NCI-H345 treated with DMSO at 0.1 percent for 48 hours (cell line): ENCODE measurements at regions not wholly inside any gene's neighbourhood (a gene's known extent, or its start where the extent isn't known, plus 50 kb on each side); places are given as distances from the start of the nearest gene placed in this dataset.
"Not testable (repeated sequence)": the region's sequence is repeated elsewhere in the genome, so short reads cannot be mapped to it uniquely, and the experiment has no call there.

Experiments used
- DNase-seq: peaks from one replicate; lab custom pipeline; 2025; ENCODE audit not compliant: unreplicated experiment; lab: John Stamatoyannopoulos, UW

DNA sequence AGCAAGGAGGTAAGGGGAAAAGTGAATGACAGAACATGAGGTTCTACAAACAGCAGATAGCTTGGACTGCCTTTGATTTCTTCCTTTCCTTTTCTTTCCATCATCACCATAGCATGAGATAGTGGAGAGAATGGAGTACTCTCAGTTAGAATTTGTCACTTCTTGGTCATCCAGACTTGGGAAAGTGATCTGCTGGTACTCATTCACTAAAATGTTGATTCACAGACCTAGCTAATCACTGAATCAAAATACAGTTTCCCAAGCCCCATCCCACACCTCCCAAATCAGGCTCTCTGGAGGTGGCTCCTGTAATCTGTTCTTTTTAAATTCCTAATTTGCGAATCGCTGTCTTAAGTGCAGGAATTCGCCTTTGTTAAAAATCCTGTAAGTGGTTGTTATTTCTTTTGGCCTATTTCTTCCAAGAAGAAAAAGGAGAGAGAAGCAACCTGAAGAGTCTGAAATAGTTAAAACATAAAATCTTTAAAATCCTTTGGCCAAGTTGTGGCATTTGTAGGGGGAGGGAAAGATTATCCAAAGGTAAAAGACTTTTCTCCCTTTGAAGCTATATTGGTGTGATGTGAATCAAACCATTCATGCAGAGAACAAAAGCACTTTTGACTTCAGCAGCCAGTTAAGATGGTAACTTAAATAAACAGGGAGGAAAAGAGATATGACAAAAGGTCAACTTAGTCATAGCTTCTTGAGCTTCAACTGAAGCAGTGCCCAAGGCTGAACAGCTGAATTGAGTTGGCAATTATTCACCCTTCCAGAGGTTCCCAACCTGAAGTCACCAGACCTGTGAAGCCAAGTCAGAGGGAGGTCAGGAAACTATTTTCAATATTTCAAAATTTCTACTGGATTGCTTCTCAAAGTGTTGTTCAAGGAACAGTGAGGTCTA is 255.1 kb upstream of the KRR1 start:
- no peak for DNase-seq

DNA sequence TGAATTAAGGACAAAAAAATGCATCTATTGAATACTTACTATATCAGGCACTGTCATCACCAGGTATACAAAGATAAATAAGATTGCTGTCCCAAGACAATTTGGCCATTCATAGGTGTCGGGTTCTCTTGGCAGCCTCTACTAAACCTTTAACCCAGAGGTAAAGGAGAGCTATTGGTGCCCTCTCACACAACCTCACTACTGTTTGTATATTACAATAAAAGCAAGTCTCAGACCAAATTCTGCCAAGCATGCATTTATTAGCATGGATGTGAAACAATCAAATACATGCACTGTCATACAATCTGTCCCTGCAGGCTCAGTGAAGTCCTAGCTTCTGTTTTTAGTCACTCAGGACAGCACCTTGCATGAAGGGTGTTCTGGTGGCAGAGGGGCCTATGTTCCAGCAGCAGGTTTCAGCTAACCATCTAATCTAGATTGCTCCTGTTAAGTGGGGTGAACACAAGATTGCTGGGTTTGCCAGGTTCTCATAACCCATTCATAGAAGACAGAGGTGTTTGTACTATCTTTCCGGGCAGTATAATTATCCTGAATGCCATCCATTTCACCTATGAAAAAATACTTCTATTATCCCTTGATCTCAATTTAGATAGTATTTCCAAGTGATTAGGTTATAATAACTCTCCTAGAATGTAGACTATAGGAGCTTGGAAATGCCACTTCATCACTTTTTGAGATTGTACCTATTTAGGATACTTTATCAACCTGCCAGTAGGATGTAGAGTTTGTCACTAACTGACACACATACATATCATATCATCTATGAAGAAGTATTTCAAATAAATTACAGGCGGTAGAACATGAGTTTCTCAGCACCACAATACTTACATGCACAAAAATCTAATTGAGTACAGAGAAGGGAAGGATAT is 254.0 kb upstream of the KRR1 start:
- no peak for DNase-seq

DNA sequence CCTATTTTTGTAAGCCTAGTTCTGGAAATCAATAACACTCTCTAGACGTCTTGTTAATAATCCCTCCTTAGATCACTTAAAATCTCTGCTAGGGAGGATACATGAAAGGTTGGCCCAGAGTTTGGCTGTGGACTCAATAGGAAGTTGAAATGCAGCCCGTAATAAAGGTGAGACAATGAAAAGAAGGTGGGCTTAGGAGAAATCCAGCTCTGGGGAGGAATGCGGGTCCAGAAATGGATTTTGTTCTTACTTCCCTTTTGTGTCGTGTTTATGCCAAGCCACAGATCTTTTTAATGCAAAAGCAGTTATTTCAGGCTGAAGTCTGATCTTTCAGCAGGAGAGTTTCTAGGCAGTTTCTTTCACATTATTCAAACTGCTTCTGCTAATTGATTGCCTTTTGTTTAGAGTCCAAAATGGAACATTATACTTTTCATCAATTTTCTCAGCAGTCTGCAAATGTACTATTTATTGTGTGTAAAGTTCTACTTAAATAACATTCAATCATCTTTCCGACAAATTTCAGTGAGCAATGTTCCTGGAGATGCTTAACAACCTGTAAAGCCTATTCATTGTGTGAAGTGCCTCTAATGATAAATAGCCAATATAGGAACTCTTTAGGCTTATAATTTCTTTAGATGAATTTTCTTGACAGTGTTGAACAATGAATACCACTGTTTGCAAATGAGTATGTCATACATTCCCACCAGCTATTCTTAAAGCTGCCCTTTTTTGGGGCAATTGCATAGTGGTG is 252.9 kb upstream of the KRR1 start:
- DNase-seq = no peak

- no peak for DNase-seq
Observed at GRCh38 chr12:75760573-75761294, 249.3 kb upstream of the KRR1 start.

GRCh38 chr12:75759842-75760572 is 248.6 kb upstream of the KRR1 start:
- DNase-seq = no peak

- DNase-seq = no peak
Observed at GRCh38 chr12:75759196-75759595, 247.8 kb upstream of the KRR1 start.

DNA sequence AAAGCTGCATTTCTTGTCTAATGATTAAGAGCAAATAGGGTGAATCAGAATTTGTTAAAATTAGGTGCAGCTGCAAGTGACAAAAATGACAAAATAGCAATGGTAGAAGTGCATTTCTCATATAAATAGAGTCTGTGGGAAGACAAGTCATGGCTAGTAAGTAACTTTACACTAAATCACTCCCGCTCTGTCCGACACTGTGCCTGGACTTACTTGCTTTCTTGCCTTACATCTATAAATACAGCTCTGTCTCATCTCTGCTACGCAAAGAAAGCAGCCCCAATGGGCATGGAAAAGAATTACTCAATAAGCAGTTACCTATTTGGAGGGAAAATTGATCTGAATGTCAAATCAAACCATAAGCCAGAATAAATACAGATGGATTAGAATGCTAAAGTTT is 245.4 kb upstream of the KRR1 start:
- no peak for DNase-seq

DNA sequence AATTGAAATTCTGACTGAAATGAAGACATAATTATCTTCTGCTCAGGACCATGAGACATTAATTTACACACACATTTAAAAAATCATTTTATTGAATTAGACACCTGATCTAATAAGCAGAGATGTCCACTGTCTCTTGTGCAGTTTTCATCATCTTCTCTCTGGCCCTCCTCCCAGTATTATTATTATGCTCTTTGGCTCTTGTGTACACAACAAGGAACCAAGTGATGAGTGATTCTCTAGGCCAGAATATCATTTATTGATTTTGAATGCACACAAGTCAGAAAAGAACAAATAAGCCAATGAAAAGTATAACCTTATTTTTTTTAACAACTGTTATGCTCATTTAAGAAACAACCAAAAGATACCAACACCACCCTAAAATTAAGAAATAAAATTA is 244.7 kb upstream of the KRR1 start:
- DNase-seq = no peak

GRCh38 chr12:75754698-75755097 is 243.3 kb upstream of the KRR1 start:
- no peak for DNase-seq

DNA sequence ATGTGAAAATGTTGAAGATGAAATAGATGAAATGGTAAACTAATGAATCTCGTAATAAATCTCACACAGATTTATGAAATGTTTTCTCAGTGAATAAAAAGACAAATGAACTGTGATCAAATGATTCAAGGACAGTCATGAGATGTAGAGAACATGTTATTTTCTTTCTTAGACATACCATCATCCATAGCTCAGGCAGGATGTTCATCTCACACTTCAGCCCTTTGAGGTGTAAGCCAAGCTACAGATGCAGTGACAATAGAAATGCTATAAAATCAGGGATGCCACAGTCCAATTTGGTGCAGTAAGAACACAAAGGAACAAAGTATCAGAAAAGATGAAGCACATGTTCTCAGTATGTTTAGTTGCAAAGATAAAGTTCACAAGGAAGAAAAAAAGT is 242.7 kb upstream of the KRR1 start:
- DNase-seq = no peak

GRCh38 chr12:75751769-75752471 is 240.5 kb upstream of the KRR1 start:
- no peak for DNase-seq

DNA sequence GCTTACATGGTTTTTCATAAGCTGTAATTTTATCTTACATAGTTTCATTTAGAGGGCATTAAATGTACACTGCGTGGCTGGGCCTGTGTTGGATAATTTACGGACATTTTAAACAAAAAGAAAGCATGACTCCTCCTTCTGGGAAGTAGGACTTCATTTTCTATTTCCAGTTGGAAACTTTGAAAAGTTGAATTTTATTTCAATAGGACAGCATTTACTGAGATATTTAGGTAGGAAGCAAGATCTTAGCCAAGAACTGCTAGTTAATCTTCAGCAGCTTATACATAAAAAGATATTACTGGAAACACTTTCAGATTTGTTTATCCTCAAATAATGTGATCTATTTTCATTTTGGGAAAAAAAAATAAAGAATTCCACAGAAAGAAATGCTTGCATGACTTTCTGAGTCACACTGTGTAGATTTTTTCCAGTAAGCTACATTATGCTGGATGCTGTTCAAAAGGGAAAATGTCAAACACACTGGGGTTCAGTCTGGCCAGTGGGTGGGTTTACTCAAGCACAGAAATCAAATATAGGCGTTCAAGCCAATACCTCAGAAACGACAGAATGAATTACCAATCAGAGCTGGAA is 239.4 kb upstream of the KRR1 start:
- no peak for DNase-seq

DNA sequence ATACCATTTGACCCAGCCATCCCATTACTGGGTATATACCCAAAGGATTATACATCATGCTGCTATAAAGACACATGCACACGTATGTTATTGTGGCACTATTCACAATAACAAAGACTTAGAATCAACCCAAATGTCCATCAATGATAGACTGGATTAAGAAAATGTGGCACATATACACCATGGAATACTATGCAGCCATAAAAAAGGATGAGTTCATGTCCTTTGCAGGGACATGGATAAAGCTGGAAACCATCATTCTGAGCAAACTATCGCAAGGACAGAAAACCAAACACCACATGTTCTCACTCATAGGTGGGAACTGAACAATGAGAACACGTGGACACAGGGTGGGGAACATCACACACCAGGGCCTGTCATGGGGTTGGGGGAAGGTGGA is 237.6 kb upstream of the KRR1 start:
- DNase-seq = not testable (repeated sequence)

DNA sequence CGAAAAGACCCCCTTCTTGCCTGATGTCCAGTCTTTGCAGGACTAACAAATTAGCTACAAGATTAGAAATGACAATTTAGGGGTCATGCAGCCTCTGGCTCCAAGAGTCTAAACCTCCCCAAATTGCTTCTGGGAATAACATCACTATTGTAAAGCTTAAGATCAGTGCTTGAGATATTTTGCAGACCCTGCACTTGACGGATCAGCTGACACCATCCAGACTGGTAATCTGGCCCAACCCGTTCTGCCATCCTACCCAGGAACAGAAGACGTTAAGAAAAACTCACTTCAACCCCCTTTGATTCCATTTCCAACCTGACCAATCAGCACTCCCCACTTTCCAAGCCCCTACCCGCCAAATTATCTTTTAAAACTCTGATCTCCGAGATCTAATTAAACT is 236.7 kb upstream of the KRR1 start:
- DNase-seq = no peak

DNA sequence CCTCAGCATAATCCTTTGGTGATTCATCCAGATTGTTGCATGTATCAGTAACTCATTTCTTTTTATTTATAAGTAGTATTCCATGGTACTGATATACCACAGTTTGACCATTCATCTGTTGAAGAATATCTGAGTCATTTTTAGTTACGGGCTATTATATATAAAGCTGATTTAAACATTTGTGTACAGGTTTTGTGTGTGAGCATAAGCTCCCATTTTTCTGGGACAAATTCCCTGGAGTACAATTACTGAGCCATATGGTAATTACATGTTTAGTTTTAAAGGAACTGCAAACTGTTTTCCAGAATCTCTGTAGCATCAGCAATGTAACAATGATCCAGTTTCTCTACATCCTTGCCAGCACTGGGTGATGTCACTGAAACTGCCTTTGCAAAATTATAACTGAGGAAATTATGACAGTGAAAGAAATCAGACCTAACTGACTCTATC is 236.2 kb upstream of the KRR1 start:
- DNase-seq = no peak

DNA sequence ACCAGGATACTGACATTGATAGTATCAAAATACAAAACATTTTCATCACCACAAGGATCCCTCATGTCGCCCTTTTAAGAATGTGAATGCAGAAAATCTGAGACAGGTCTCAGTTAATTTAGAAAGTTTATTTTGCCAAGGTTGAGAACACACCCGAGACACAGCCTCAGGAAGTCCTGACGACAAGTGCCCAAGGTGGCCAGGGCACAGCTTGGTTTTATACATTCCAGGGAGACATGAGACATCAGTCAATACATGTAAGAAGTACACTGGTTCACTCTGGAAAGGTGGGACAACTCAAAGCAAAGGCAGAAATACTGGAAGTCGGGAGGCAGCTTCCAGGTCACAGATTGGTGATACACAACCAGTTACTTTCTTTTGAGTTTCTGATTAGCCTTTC is 235.2 kb upstream of the KRR1 start:
- no peak for DNase-seq

GRCh38 chr12:75744607-75745256 is 233.3 kb upstream of the KRR1 start:
- DNase-seq = no peak

DNA sequence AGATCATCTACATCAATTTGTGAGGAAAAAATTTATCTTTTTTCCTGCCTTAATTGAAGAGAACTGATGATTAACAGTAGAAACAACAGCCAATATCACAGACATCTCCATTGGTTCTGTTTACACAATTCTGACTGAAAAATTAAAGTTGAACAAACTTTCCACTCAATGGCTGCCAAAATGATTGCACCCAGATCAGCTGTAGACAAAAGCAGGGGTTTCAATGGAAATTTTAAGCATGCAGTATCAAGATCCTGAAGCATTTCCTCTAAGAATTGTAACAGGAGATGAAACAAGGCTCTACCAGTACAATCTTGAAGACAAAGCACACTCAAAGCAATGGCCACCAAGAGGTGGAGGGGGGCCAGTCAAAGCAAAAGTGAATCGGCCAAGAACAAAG is 231.6 kb upstream of the KRR1 start:
- no peak for DNase-seq
